HG02870 (cell line): ENCODE measurements at regions not wholly inside any gene's neighbourhood (a gene's known extent, or its start where the extent isn't known, plus 50 kb on each side); places are given as distances from the start of the nearest gene placed in this dataset.
A peak's percentile ranks its signal among the peaks of the same experiment; 100 is the strongest.

Experiments used
- ATAC-seq: cut with Tn5 transposase; IDR thresholded peaks from one replicate; pipeline ENCODE4 v1.9.1; 2021; ENCODE audit warnings: mild to moderate bottlenecking, moderate library complexity; ENCODE audit not compliant: unreplicated experiment

DNA sequence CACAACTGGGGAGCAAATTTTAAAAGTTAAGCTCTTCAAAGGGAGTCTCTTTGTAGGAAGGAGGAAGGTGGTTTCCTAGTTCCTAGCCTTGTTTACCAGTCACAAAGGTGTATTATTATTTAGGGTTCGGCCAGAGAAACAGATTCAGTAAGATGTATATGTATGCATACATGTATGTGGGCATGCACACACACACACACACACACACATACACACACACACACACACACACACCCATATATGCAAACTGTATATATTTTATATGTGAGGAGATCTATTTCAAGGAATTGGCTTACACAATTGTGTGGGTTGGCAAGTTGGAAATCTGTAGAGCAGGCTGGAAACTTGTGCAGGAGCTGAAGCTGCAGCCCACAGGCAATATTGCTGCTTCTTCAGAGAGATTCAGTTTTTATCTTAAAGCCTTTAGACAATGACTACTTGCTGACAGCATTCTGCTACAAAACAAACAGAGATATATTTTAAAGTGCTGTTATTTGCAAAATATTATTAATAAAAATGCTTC is 75.3 kb upstream of the DNAH5 start:
- no peak for ATAC-seq

GRCh38 chr5:14017904-14018303 is 73.4 kb upstream of the DNAH5 start:
- no peak for ATAC-seq

DNA sequence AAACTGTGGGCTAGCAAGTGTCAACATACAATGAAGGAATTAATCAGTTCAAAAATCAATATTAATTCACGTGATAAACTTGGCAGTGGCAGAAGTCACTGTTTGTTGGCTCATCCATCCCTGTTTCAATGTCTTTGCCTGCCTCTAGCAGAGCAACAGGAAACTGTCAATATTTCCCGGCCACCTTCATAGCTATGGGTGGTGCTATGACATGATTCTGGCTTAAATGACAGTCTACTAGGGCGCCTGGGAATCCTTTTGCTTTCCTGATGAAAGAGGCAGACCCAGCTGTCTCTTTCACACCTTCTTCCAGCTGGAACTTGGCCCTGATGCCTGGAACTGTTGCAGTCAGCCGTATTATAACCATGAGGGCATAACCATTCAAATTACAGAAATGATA is 72.1 kb upstream of the DNAH5 start:
- ATAC-seq, result no peak

DNA sequence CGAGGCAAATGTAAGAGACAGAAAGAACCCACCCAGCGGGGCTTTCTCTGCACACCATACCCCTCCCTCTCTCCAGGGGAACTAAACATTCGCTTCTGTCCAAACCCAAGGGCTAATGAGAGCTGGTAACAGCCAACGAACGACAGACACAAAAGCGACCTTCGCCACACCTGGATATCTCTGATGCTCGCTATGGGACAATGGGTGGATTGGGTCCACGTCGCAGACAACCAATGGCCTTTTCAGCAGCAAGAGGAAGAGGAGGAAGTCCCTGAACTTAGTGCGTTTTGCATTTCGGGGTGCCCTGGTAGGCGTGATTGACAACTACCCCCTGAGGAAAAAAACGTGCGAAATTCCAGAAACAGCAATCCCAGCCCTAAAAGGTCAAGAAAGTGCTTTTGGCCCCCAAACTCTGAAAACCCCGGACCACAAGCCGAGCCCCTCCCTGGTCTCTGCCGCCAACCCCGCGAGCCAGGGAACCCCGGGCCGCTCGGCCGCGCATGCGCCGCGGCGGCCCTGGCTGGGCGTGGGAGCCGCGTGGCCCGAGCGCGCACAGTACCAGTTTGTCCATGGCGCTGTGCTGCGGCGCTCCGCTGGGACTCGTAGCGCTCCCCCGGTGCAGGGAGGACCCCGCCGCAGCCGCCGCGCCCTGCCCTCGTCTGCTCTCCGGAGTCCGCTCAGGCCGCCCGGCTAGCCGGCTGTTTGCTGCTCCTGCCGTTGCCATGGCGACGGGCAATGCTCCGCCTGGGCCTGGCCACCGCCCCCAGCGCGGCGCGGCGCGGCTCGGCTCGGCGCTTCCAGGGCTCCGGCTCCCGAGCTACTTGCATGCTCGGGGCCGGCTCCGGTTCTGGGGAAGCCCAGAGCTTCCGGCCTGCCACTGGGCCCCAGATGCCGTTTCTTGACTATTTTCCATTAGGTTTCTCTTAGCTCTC is 66.9 kb upstream of the DNAH5 start:
- ATAC-seq, result peak; percentile 92

DNA sequence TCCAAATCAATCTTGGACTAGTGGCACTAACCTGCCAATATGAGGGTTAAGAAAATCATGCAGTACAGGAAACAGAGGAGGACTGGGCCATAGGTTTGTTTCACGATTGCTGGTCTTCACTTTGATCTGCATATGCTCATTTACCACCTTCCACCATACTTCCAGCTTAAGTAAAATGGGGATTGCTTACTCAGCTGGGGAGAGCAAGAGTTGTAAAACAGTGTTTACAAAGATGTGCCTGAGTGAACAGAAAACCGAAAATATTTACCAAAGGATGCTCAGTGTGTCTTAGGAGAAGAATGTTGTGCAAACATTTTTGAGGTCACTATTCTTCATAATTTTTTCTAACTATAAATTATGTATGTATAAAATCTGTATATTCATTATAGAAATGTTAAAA is 65.1 kb upstream of the DNAH5 start:
- no peak for ATAC-seq

- ATAC-seq, result no peak
These were observed 64.4 kb upstream of the DNAH5 start for GRCh38 chr5:14008819-14009311.

GRCh38 chr5:14006823-14007520 is 62.5 kb upstream of the DNAH5 start:
- no peak for ATAC-seq

- ATAC-seq, result no peak
These were observed 60.3 kb upstream of the DNAH5 start for GRCh38 chr5:14004598-14005394.

GRCh38 chr5:14003936-14004335 is 59.4 kb upstream of the DNAH5 start:
- ATAC-seq, result no peak

DNA sequence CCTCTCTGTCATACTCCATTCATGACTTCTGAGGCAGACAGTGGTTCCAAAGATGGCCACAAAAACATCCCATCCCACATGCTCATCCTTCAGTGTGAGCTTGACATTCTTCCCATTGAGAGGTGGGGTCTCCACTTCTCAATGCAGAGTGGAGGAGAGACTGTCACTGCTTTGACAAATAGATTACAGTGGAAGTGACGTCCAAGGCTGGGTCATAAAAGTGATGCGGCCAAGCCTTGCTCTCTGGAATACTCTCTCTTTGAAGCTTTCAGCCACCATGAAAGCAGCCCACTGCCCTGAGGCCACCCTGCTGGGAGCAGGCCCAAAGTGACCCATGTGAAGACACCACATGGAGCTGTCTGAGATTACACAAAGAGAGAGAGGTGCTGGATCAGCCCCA is 59.0 kb upstream of the DNAH5 start:
- no peak for ATAC-seq

- no peak for ATAC-seq
These were observed 53.8 kb upstream of the DNAH5 start for GRCh38 chr5:13998254-13998653.

- no peak for ATAC-seq
These were observed 53.0 kb upstream of the DNAH5 start for GRCh38 chr5:13997514-13997913.

DNA sequence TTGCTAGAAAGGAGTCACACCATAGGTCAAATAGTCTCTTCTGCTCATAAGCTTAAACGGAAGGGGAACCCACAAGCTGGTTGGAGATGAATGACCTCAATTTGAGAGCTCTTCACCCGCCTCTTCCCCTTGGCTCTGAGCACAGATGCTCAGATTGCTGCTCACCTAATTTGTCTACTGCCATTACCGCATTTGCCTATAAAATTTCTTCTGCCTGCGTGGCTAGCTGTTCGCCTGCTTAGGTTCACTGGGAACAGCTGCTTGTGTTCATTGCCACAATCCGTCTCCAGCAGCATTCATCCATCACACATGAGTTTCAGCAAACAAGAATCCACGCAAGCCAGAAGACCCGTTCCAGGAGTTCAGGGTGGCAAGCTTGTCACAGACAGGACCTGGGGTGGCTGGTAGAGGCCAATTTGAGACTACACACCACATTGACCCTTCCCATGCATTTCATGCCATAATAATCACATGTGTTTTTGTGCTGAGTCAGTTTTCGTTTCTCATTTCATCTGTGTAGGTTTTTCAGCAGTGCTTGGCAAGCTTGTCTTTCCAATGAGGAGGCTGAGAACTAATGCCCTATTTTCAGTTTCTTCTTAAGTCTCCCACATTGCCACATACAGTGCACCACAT is 50.2 kb upstream of the DNAH5 start:
- ATAC-seq, result peak; percentile 84
